ENCODE measurements at regions not wholly inside any gene's neighbourhood (a gene's known extent, or its start where the extent isn't known, plus 50 kb on each side); places are given as distances from the start of the nearest gene placed in this dataset.

GRCh38 chr1:30509670-30510069 is 213.7 kb downstream of the MATN1 start:
- TF ChIP-seq POLR2A (IDR thresholded peaks at IDR 0.05; ENCODE audit: low read depth, low read length), result no peak
- FAIRE-seq (no peak), DNase-seq (ENCODE audit: insufficient read length, low spot score) (no peak)

- FAIRE-seq (no peak), DNase-seq (ENCODE audit: insufficient read length, low spot score) (no peak)
- TF ChIP-seq POLR2A (IDR thresholded peaks at IDR 0.05; ENCODE audit: low read depth, low read length), result no peak
These were observed 214.8 kb downstream of the MATN1 start for GRCh38 chr1:30508611-30509010.

- FAIRE-seq (no peak), DNase-seq (ENCODE audit: insufficient read length, low spot score) (no peak)
- no peak for TF ChIP-seq POLR2A (IDR thresholded peaks at IDR 0.05; ENCODE audit: low read depth, low read length)
These were observed 215.3 kb downstream of the MATN1 start for GRCh38 chr1:30508175-30508448.

- FAIRE-seq (no peak), DNase-seq (ENCODE audit: insufficient read length, low spot score) (no peak)
- TF ChIP-seq POLR2A (IDR thresholded peaks at IDR 0.05; ENCODE audit: low read depth, low read length), result no peak
These were observed 215.8 kb downstream of the MATN1 start for GRCh38 chr1:30507401-30508174.

- TF ChIP-seq POLR2A (IDR thresholded peaks at IDR 0.05; ENCODE audit: low read depth, low read length), result no peak
- DNase-seq (ENCODE audit: insufficient read length, low spot score) (no peak), FAIRE-seq (no peak)
These were observed 216.4 kb downstream of the MATN1 start for GRCh38 chr1:30507016-30507312.

GRCh38 chr1:30506291-30507015 is 216.9 kb downstream of the MATN1 start:
- TF ChIP-seq POLR2A (IDR thresholded peaks at IDR 0.05; ENCODE audit: low read depth, low read length), result no peak
- no peak for FAIRE-seq
- DNase-seq (ENCODE audit: insufficient read length, low spot score), result no peak

GRCh38 chr1:30505853-30506252 is 217.5 kb downstream of the MATN1 start:
- DNase-seq (ENCODE audit: insufficient read length, low spot score), result no peak
- no peak for FAIRE-seq
- no peak for TF ChIP-seq POLR2A (IDR thresholded peaks at IDR 0.05; ENCODE audit: low read depth, low read length)

GRCh38 chr1:30492451-30492850 is 230.9 kb downstream of the MATN1 start:
- no peak for TF ChIP-seq POLR2A (IDR thresholded peaks at IDR 0.05; ENCODE audit: low read depth, low read length)
- DNase-seq (ENCODE audit: insufficient read length, low spot score), result no peak
- no peak for FAIRE-seq

- DNase-seq (ENCODE audit: insufficient read length, low spot score) (no peak), FAIRE-seq (no peak)
- no peak for TF ChIP-seq POLR2A (IDR thresholded peaks at IDR 0.05; ENCODE audit: low read depth, low read length)
These were observed 231.6 kb downstream of the MATN1 start for GRCh38 chr1:30491831-30492230.

GRCh38 chr1:30490554-30491053 is 232.8 kb downstream of the MATN1 start:
- TF ChIP-seq POLR2A (IDR thresholded peaks at IDR 0.05; ENCODE audit: low read depth, low read length), result no peak
- no peak for FAIRE-seq
- no peak for DNase-seq (ENCODE audit: insufficient read length, low spot score)

GRCh38 chr1:30489737-30490389 is 233.5 kb downstream of the MATN1 start:
- no peak for TF ChIP-seq POLR2A (IDR thresholded peaks at IDR 0.05; ENCODE audit: low read depth, low read length)
- no peak for FAIRE-seq
- no peak for DNase-seq (ENCODE audit: insufficient read length, low spot score)

- TF ChIP-seq POLR2A (IDR thresholded peaks at IDR 0.05; ENCODE audit: low read depth, low read length), result no peak
- FAIRE-seq, result no peak
- DNase-seq (ENCODE audit: insufficient read length, low spot score), result no peak
These were observed 235.0 kb downstream of the MATN1 start for GRCh38 chr1:30488324-30488913.

GRCh38 chr1:30487042-30487441 is 236.3 kb downstream of the MATN1 start:
- FAIRE-seq (no peak), DNase-seq (ENCODE audit: insufficient read length, low spot score) (no peak)
- no peak for TF ChIP-seq POLR2A (IDR thresholded peaks at IDR 0.05; ENCODE audit: low read depth, low read length)

- no peak for FAIRE-seq
These were observed 238.3 kb downstream of the MATN1 start for GRCh38 chr1:30485072-30485471.

More at GRCh38 chr1:30485072-30485471, 238.3 kb downstream of the MATN1 start:
- DNase-seq (ENCODE audit: insufficient read length, low spot score), result no peak
- no peak for TF ChIP-seq POLR2A (IDR thresholded peaks at IDR 0.05; ENCODE audit: low read depth, low read length)

All from H54 (cell line).